ENCODE measurements at regions not wholly inside any gene's neighbourhood (a gene's known extent, or its start where the extent isn't known, plus 50 kb on each side); places are given as distances from the start of the nearest gene placed in this dataset.

- TF ChIP-seq CTCF (IDR thresholded peaks at IDR 0.05) (no peak), PBX3 (IDR thresholded peaks at IDR 0.05) (peak; percentile 85), KDM1A (IDR thresholded peaks at IDR 0.05; ENCODE audit: low read depth) (no peak), NR3C1 (IDR thresholded peaks at IDR 0.05) (no peak), POLR2A (IDR thresholded peaks at IDR 0.05; ENCODE audit: low read length) (no peak), MAZ (IDR thresholded peaks at IDR 0.05; ENCODE audit: borderline replicate concordance, low read depth, low read length) (no peak), SMC3 (IDR thresholded peaks at IDR 0.05) (peak; percentile 65; the same call in 2 of the 3 replicates), MAX (IDR thresholded peaks at IDR 0.05) (peak; percentile 86), ZFP36 (IDR thresholded peaks at IDR 0.05; ENCODE audit: borderline replicate concordance, partially characterized antibody) (no peak), ESRRA (IDR thresholded peaks at IDR 0.05; ENCODE audit: borderline replicate concordance, low read length) (no peak), SREBF2 (IDR thresholded peaks at IDR 0.05) (no peak)
These were observed 684.4 kb downstream of the IRS1 start for GRCh38 chr2:226115102-226115831.

Data from A549 (cell line).